Muscle of leg (tissue), 3 donors: ENCODE measurements at regions not wholly inside any gene's neighbourhood (a gene's known extent, or its start where the extent isn't known, plus 50 kb on each side); places are given as distances from the start of the nearest gene placed in this dataset.

ENCODE experiments used
- DNase-seq: peaks from one replicate; pipeline ENCODE4 v3.0.0; 2013
- H3K27ac ChIP-seq: one replicate; pipeline ENCODE4 v1.5.1; 2013; ENCODE audit warnings: mild to moderate bottlenecking, low read length, control low read depth
- H3K27me3 ChIP-seq: one replicate; pipeline ENCODE4 v1.6.1; 2013; ENCODE audit warnings: low read length; ENCODE audit not compliant: control insufficient read depth, insufficient read depth
- H3K36me3 ChIP-seq: one replicate; pipeline ENCODE4 v1.6.1; 2013; ENCODE audit warnings: low read length; ENCODE audit not compliant: control insufficient read depth, insufficient read depth
- H3K4me1 ChIP-seq: one replicate; pipeline ENCODE4 v1.6.1; 2013; ENCODE audit warnings: low read length; ENCODE audit not compliant: control insufficient read depth, insufficient read depth
- H3K4me3 ChIP-seq: one replicate; pipeline ENCODE4 v1.5.1; 2013; ENCODE audit warnings: low read length, control low read depth
- H3K9me3 ChIP-seq: replicated peaks from 2 replicates; pipeline ENCODE4 v1.6.1; 2013; ENCODE audit warnings: low read depth, low read length; ENCODE audit not compliant: control insufficient read depth
- WGBS: methylation state at CpG from one replicate; pipeline ENCODE4 v1.1.5; 2013; ENCODE audit warnings: missing lambda C conversion rate; ENCODE audit not compliant: insufficient coverage; 5-methylcytosine and 5-hydroxymethylcytosine counted together

DNA sequence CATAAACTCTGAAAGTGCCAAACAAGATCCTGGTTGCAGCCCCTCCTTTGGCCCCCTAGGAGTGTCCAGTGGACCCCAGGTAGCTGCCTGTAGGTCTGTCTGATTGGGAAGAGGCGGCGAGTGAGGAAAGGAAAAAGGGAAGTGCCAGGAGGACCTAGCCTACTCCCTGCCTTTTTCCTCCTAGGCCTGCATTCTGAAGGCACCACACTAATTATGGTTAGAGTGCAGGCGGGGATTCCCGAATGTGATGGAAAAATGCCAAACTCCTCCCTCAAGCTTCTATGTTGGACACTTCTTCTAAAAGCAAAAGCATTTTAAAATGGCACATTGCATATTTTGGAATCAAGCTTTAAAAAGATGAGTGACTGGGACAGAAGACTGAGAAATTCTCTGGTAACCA, 83.2 kb upstream of the SMIM15 start:
- WGBS = no CpG with 5 or more reads among the region's 4 CpGs
- no peaks in the 10 kb centered on the region for H3K9me3 ChIP-seq
- no peaks in the 10 kb centered on the region for H3K27me3 ChIP-seq
- DNase-seq = peak; percentile 38
- no peak overlapping the region for H3K4me3 ChIP-seq
- H3K4me1 ChIP-seq = no peaks in the 10 kb centered on the region
- no peak overlapping the region for H3K27ac ChIP-seq
- H3K36me3 ChIP-seq = no peaks in the 10 kb centered on the region

- no peaks in the 10 kb centered on the region for H3K27me3 ChIP-seq
- WGBS = 62% methylated on average over 8 of the region's 9 CpGs
- no peaks in the 10 kb centered on the region for H3K36me3 ChIP-seq
- no peaks in the 10 kb centered on the region for H3K9me3 ChIP-seq
- no peak overlapping the region for H3K4me3 ChIP-seq
- no peaks in the 10 kb centered on the region for H3K4me1 ChIP-seq
- DNase-seq = no peak
- H3K27ac ChIP-seq = no peak overlapping the region
Observed at GRCh38 chr5:61245936-61246335, 83.7 kb upstream of the SMIM15 start.

GRCh38 chr5:61246768-61247307, 84.6 kb upstream of the SMIM15 start:
- Histone ChIP-seq H3K27me3 (no peaks in the 10 kb centered on the region), H3K36me3 (no peaks in the 10 kb centered on the region), H3K4me1 (no peaks in the 10 kb centered on the region), H3K4me3 (no peak overlapping the region), H3K27ac (no peak overlapping the region), H3K9me3 (no peaks in the 10 kb centered on the region)
- WGBS = no CpG with 5 or more reads among the region's 6 CpGs
- DNase-seq = no peak

- no peak for DNase-seq
- Histone ChIP-seq H3K36me3 (no peaks in the 10 kb centered on the region), H3K9me3 (no peaks in the 10 kb centered on the region), H3K27me3 (no peaks in the 10 kb centered on the region), H3K4me3 (no peak overlapping the region), H3K27ac (no peak overlapping the region), H3K4me1 (no peaks in the 10 kb centered on the region)
- 75% methylated on average over 2 of the region's 11 CpGs for WGBS
Observed at GRCh38 chr5:61251874-61252642, 80.0 kb upstream of the ZSWIM6 start.

DNA sequence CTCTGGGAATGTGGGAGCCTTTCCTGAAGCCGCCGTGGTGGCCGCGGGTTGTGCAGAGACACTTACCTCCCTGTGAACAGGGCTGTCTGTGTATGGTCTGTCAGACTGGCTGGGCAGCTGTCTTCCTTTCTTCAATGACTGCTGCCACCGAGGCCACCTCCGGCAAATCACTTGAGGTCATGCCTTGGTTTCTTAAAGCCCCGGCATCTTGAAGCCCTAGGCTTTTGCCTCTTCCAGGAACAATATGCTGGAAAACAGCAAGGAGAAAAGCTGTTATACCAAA, 79.5 kb upstream of the ZSWIM6 start:
- no peak overlapping the region for H3K4me3 ChIP-seq
- WGBS = 62% methylated on average over 6 of the region's 7 CpGs

DNA sequence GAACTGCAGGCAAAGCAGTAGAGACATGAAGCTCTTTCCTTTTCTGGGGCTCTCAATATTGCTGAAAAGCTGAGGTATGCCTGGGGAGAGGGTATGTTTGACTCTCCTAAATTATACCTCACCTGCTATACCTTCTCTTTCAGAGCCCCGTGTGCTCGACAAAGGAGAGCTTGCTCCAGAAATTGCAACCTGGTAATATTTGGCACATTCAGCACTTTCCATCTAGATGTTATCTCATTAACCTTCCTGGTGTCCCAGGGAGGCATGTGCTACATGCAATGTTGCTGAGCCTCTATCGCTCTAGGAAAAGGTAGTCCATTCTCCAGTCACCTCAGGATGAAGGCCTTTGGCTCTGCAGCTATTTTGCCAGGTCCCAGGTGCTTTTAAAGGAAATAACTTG, 78.5 kb upstream of the ZSWIM6 start:
- Histone ChIP-seq H3K27ac (no peak overlapping the region), H3K27me3 (no peaks in the 10 kb centered on the region), H3K36me3 (no peaks in the 10 kb centered on the region), H3K4me1 (no peaks in the 10 kb centered on the region), H3K9me3 (no peaks in the 10 kb centered on the region), H3K4me3 (no peak overlapping the region)
- DNase-seq = no peak
- 61% methylated on average over 2 of the region's 3 CpGs for WGBS

More for the DNA sequence above, 79.5 kb upstream of the ZSWIM6 start:
- no peak overlapping the region for H3K27ac ChIP-seq
- H3K9me3 ChIP-seq = no peaks in the 10 kb centered on the region
- no peaks in the 10 kb centered on the region for H3K27me3 ChIP-seq
- no peaks in the 10 kb centered on the region for H3K36me3 ChIP-seq
- no peak for DNase-seq
- no peaks in the 10 kb centered on the region for H3K4me1 ChIP-seq

DNA sequence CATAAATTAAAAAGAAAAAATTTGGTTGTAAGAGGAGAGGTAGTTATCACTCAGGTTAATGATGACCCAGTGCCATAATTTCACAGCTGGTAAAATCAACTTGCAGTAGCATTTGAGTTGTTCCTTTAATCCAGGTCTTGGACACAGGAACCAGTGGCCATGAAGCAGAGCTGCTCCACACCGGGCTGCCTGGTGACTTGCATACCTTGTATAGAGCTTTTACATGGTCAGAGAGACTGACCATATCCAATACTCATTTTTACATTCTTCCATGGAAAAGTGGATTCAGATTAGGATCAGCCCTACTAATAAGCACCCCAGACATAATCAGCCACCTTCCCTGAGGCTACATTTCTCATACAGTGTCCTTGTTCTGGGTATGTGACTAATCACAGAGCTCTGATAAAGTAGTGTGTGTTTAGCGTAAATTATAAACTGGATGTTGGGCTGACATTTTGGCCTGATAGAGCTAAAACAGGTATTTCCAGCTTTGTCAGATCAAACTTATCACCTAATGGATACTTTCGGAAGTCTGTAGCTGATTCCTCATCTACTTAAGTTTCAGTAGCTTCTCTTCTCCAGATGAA, 77.0 kb upstream of the ZSWIM6 start:
- Histone ChIP-seq H3K27ac (no peak overlapping the region), H3K36me3 (no peaks in the 10 kb centered on the region), H3K4me1 (no peaks in the 10 kb centered on the region), H3K27me3 (no peaks in the 10 kb centered on the region), H3K4me3 (no peak overlapping the region), H3K9me3 (no peaks in the 10 kb centered on the region)
- DNase-seq = no peak
- WGBS = no CpG with 5 or more reads among the region's 3 CpGs

DNA sequence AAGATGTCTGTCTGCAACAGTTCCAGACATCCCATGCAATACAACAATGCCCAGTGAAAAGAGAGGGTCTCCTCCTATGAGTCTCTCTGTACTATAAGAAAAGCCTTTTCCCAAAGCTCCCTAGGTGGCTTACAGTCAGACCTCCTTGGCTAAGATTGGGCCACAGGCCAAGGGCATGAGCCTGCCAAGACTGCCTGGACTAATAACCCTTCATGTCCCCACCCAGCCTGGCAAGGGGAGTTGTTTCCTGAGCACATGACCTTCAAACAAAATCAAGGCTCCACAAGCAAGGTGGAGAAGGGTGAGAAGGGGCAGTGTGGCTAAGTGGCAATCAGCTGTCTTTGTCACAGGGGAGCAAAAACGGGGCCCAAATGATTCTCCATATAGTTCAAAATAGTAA, 75.6 kb upstream of the ZSWIM6 start:
- WGBS = no CpG with 5 or more reads among the region's 1 CpG
- no peak for DNase-seq
- no peak overlapping the region for H3K27ac ChIP-seq

GRCh38 chr5:61257421-61257820, 74.6 kb upstream of the ZSWIM6 start:
- no peaks in the 10 kb centered on the region for H3K9me3 ChIP-seq
- H3K27ac ChIP-seq = no peak overlapping the region
- WGBS = no CpG with 5 or more reads among the region's 3 CpGs
- H3K27me3 ChIP-seq = no peaks in the 10 kb centered on the region
- H3K4me1 ChIP-seq = no peaks in the 10 kb centered on the region
- no peak overlapping the region for H3K4me3 ChIP-seq
- H3K36me3 ChIP-seq = no peaks in the 10 kb centered on the region
- no peak for DNase-seq

More for the DNA sequence above, 75.6 kb upstream of the ZSWIM6 start:
- H3K4me3 ChIP-seq = no peak overlapping the region
- H3K27me3 ChIP-seq = no peaks in the 10 kb centered on the region
- no peaks in the 10 kb centered on the region for H3K4me1 ChIP-seq
- no peaks in the 10 kb centered on the region for H3K36me3 ChIP-seq
- no peaks in the 10 kb centered on the region for H3K9me3 ChIP-seq

GRCh38 chr5:61261136-61261535, 70.9 kb upstream of the ZSWIM6 start:
- no peaks in the 10 kb centered on the region for H3K36me3 ChIP-seq
- no peaks in the 10 kb centered on the region for H3K4me1 ChIP-seq
- no peak for DNase-seq
- no peak overlapping the region for H3K4me3 ChIP-seq
- H3K27me3 ChIP-seq = no peaks in the 10 kb centered on the region
- no peak overlapping the region for H3K27ac ChIP-seq
- H3K9me3 ChIP-seq = no peaks in the 10 kb centered on the region
